Muscle layer of colon (tissue), 2 donors: ENCODE measurements at regions not wholly inside any gene's neighbourhood (a gene's known extent, or its start where the extent isn't known, plus 50 kb on each side); places are given as distances from the start of the nearest gene placed in this dataset.

Experiments used
- H3K27ac ChIP-seq: one replicate; pipeline ENCODE4 v1.7.0; 2013; ENCODE audit warnings: low read depth, mild to moderate bottlenecking, low read length, moderate library complexity
- H3K27me3 ChIP-seq, 2 donors: one replicate each; pipeline ENCODE4 v1.7.0; 2013; ENCODE audit warnings: low read length in 2 of 2, mild to moderate bottlenecking in 2 of 2; ENCODE audit not compliant: insufficient read depth in 2 of 2, control insufficient read depth in 1 of 2
- H3K36me3 ChIP-seq: one replicate; pipeline ENCODE4 v1.7.0; 2013; ENCODE audit warnings: mild to moderate bottlenecking, low read length; ENCODE audit not compliant: insufficient read depth
- H3K4me1 ChIP-seq: one replicate; pipeline ENCODE4 v1.7.0; 2013; ENCODE audit warnings: mild to moderate bottlenecking, low read length; ENCODE audit not compliant: insufficient read depth
- H3K4me3 ChIP-seq, 2 donors: one replicate each; pipeline ENCODE4 v1.7.0; 2013; ENCODE audit warnings: low read length in 2 of 2, low read depth in 1 of 2, mild to moderate bottlenecking in 1 of 2, moderate library complexity in 1 of 2
- H3K9ac ChIP-seq: one replicate; pipeline ENCODE4 v1.7.0; 2013; ENCODE audit warnings: low read length
- H3K9me3 ChIP-seq: one replicate; pipeline ENCODE4 v1.7.0; 2013; ENCODE audit warnings: mild to moderate bottlenecking, low read length
- donor health status: abdominal sarcoma.
- donor health status: Adenocarcinoma of cecum.

DNA sequence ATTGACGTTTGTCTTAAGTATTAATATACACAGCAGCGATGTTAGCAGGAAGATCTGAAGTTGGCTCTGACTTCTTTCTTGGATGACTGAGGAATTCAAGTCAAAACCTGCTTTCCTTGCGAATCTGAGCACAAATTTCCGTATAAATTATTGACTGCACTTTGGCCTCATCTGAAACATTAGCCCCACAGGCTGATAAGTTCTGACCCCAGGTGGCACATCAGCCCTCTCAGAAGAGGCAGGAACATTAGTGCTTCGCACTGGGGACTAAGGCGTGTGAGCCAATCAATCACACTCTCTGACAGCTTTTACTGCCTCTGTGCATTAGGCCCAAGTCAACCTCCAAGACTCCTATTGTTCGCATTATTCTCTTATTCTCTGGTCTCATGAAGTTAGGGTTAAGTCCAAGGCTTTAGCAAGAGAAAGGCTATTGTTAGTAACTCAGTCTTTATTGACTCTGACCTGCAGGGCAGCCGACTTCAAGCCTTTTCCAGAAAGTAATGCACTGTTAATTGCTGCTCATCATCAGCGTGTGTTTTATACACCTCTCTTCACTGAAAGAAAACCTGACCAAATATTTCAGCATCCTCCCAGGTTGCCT lies 84.2 kb downstream of the ZNF608 start:
- Histone ChIP-seq H3K9ac (no peak overlapping the region), H3K27ac (no peak overlapping the region), H3K4me1 (peaks cover 49% of the 10 kb centered on the region)

DNA sequence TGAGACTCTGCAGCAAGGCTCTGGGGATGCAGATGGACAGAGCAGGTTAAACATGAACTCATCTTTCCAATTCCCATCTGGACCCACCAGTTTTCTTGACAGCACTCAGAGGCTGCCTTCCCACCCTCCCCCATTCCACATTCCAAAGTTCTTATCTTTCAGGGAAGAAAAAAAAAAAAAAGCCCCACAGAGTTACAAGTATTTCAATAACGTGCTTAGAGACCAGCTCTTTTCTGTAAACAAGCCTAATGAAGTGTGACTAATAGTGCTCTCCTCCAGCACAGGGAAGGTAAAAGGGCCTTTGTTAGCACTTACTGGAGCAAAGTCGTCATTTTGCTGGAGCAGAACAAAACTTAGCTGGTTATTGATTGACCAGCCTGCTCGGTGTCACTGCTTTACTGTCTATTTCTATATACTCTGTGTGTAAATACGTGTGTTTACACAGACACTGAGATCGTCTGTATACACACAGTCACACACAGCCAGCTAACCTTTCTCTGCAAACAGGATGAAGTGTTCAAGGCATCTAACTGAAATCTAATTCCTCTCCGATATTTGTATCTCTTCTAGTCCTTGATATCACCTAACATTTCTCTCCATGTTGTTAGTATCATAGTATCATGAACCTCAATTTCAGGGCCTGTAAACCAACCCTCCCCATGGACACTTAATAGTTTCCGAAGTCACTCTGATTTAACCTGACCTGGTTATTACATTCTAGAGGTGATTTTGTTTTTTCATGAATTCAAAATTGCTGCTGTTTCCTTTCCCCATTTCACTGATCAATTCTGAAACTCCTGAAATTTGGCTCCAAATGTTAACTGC lies 84.9 kb downstream of the ZNF608 start:
- Histone ChIP-seq H3K4me1 (peaks cover 48% of the 10 kb centered on the region), H3K4me3 (no peak overlapping the region), H3K9ac (no peak overlapping the region), H3K9me3 (no peaks in the 10 kb centered on the region), H3K36me3 (no peaks in the 10 kb centered on the region), H3K27ac (peak overlapping the region; percentile 19), H3K27me3 (no peaks in the 10 kb centered on the region)

More for the DNA sequence above, 84.2 kb downstream of the ZNF608 start:
- Histone ChIP-seq H3K9me3 (no peaks in the 10 kb centered on the region), H3K36me3 (no peaks in the 10 kb centered on the region), H3K27me3 (no peaks in the 10 kb centered on the region), H3K4me3 (no peak overlapping the region)

DNA sequence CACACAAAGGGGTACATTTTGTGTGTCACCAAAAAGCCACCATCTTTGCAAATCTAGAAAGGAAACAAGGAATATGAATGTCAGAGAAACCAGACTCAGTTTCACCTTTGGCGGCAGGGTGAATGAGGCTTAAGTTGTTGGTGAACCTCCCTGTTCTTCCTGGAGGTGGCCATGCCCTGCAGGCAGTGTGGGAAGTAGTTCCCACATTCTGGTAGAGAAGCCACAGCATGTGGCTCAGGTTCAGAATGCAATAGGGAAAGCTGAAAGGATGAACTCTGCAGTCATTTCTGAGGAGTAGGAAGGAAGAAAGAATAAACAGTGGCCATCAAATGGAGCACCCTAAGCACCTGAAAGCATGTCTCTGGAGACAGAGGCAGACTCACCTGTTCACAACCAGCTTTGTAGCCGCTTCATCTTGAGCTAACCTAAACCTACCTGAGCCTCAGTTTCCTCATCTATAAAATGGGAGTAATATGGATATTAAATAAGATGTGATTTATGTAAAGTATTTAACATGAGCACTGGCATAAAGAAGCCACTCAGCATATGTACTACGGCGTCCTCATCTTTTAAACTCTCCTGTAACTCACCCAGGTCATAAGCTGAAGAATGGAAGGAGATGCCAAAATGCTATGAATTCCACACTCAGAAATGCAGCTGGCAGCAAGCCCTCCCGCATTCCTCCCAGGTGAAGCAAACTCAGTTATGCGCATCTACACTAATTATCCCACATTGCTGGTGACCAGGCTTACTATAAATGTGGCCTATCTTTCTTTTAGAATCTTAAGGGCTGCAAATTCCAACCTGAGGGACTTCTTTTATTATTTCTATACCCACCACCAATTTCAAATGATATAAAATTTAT lies 86.0 kb downstream of the ZNF608 start:
- Histone ChIP-seq H3K4me1 (peaks cover 57% of the 10 kb centered on the region), H3K27ac (peak overlapping the region; percentile 19), H3K9ac (no peak overlapping the region), H3K9me3 (no peaks in the 10 kb centered on the region), H3K27me3 (no peaks in the 10 kb centered on the region), H3K4me3 (no peak overlapping the region), H3K36me3 (no peaks in the 10 kb centered on the region)

DNA sequence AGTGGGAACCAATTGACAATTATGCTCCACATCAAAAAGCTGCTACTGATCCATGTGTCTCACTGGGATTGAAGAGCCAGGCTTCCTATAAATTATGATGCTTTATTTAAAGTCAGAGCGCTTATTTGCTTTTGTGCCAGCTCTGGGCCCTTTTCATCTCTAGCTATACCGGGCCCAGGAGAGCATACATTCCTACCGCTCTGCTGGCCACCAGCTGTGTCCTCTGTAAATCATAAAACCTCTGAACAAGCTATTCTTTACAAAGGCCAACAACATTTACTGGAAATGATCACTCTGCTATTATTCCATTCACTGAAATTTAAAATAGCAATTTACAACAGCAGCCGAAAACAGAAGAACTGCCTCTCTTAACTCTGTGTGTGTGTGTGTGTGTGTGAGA lies 86.6 kb downstream of the ZNF608 start:
- H3K27ac ChIP-seq, result no peak overlapping the region
- H3K4me1 ChIP-seq, result peaks cover 64% of the 10 kb centered on the region
- H3K36me3 ChIP-seq, result no peaks in the 10 kb centered on the region
- no peak overlapping the region for H3K4me3 ChIP-seq
- H3K9ac ChIP-seq, result no peak overlapping the region
- H3K27me3 ChIP-seq, result no peaks in the 10 kb centered on the region
- no peaks in the 10 kb centered on the region for H3K9me3 ChIP-seq

DNA sequence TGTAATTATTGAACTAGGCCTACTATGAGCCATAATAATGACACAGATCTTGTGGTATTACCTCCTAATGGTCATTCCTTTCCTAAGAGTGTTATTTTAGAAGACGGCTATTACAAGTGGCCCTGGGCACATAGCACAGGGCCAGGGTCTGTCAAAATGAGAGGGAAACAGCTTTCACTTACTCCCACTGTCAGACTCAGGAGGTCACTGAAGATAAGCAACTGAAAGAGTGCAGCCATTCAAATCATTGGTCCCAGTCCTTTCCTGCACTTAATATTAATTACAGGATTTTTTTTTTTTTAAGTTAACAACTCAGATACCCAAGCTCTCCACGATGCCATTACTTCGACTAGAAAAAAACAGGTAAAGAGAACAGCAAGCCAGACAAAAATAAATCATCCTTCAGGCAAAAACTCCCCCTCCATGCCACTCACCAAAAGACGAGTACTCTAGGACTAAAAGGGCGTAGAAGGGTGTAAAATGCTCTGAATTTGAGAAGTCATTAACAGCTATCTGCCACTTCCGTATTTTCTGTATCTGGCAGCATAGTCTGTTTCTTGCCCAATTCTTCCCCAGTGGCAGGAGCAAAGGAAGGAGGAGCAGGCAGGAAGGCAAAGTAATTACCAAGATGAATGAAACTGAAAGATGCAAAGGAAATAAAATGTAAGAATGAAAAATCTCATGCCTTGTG lies 87.4 kb downstream of the ZNF608 start:
- Histone ChIP-seq H3K27ac (no peak overlapping the region), H3K4me3 (no peak overlapping the region), H3K27me3 (no peaks in the 10 kb centered on the region), H3K9ac (no peak overlapping the region), H3K36me3 (no peaks in the 10 kb centered on the region), H3K4me1 (peaks cover 71% of the 10 kb centered on the region), H3K9me3 (no peaks in the 10 kb centered on the region)

DNA sequence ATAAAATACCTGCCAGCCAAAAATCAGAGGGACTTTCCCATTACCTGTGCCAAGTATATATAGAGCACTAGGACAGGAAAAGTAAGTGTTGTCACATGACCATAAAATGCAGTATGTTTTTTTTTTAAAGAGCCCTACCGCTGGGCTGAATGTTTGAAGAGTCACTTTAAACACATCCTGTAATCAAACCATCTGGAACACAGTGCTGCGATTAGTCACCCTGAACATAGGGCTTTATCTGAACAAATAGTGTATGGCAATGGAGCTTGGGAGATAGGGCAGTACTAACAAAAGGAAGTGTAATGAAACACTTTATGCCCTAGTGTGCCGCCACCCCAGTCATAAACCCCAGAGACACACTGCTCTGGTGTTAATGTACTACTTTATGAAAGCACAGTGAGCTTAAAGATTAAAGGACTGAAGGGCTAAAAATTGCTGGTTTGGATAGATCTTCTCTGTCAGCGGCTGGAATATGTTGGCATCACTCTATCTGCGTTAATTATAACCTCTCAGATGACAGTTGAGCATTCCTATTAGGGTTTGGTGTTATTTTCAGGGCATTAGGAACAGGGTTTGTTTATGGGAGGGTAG lies 90.4 kb downstream of the ZNF608 start:
- H3K4me1 ChIP-seq, result peaks cover 72% of the 10 kb centered on the region

DNA sequence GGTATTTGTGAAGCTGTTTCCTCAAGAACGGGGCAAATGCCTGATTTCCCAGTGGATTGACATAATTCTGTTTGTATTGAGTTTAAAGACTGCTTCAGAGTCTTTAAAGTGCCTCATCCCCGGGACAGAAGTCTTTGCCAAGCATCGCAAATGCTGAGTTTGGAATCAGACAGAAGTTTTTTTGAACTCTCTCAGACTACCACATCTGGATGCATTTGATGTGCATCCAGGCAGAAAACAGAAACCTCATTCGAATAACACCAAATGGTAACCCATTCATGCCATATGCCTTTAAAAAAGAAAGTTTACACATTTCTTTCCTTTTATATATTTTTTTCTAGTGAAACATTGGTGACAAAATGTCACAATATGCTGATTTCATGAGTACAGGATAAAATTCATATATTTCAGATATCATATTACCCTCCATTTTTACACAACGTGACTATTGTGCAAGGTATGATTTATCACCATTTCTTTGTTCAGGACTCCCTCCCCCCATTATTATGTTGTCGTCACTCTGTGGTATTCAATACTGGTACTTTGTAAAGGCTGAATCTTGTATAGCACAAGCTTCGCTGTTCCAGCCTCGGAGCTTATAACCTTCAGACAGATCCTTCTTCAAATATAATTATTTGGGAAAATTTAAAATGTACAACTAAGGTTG lies 91.1 kb downstream of the ZNF608 start:
- H3K27ac ChIP-seq, result peak overlapping the region; percentile 2
- H3K4me3 ChIP-seq, result no peak overlapping the region
- peaks cover 72% of the 10 kb centered on the region for H3K4me1 ChIP-seq
- H3K9me3 ChIP-seq, result no peaks in the 10 kb centered on the region
- H3K27me3 ChIP-seq, result no peaks in the 10 kb centered on the region
- no peak overlapping the region for H3K9ac ChIP-seq
- H3K36me3 ChIP-seq, result no peaks in the 10 kb centered on the region

More for the DNA sequence above, 90.4 kb downstream of the ZNF608 start:
- Histone ChIP-seq H3K36me3 (no peaks in the 10 kb centered on the region), H3K9me3 (no peaks in the 10 kb centered on the region), H3K27ac (peak overlapping the region; percentile 41), H3K9ac (no peak overlapping the region), H3K4me3 (no peak overlapping the region), H3K27me3 (no peaks in the 10 kb centered on the region)

DNA sequence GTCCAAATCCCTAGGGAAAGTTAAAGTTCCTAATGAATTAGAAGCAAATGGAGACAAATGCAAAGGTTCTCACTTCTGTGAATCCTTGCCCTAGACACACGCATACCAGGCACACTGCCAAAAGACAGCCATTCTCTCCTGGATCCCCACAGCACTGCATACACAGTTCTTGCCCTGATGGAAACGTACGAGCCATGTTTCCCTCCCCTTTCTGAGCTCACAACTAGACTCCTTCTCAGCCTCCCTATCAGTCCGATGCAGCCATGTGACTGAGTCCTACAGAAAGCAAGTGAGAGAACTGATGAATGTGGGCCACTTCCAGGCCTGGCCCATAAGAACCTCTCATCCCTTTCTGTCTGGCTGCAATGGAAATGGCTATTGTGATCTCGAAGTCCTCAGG lies 92.0 kb downstream of the ZNF608 start:
- no peaks in the 10 kb centered on the region for H3K9me3 ChIP-seq
- no peak overlapping the region for H3K9ac ChIP-seq
- H3K36me3 ChIP-seq, result no peaks in the 10 kb centered on the region
- H3K4me1 ChIP-seq, result peaks cover 72% of the 10 kb centered on the region
- H3K27me3 ChIP-seq, result no peaks in the 10 kb centered on the region
- peak overlapping the region; percentile 41 for H3K27ac ChIP-seq
- H3K4me3 ChIP-seq, result no peak overlapping the region

DNA sequence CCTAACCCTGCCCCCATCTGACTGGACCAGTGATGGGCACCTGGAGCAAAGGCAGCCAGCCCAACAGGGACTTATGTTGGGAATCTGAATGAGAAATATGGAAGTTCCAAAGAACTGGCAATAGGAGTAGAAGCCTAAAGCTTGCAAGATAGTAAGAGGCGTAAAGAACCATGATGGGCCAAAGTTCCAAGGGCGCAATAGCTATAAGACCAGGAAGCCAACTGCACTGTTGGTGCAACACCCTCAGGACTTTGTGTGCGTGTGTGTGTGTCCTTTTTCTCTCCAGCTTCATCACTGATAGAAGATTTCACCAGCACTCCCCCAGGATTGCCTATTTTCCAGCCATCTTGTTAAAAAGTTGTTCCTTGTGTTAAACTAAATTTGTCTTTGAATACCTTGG lies 92.8 kb downstream of the ZNF608 start:
- Histone ChIP-seq H3K27me3 (no peaks in the 10 kb centered on the region), H3K9me3 (no peaks in the 10 kb centered on the region), H3K36me3 (no peaks in the 10 kb centered on the region), H3K4me1 (peaks cover 72% of the 10 kb centered on the region), H3K9ac (no peak overlapping the region), H3K27ac (peak overlapping the region; percentile 83), H3K4me3 (no peak overlapping the region)

DNA sequence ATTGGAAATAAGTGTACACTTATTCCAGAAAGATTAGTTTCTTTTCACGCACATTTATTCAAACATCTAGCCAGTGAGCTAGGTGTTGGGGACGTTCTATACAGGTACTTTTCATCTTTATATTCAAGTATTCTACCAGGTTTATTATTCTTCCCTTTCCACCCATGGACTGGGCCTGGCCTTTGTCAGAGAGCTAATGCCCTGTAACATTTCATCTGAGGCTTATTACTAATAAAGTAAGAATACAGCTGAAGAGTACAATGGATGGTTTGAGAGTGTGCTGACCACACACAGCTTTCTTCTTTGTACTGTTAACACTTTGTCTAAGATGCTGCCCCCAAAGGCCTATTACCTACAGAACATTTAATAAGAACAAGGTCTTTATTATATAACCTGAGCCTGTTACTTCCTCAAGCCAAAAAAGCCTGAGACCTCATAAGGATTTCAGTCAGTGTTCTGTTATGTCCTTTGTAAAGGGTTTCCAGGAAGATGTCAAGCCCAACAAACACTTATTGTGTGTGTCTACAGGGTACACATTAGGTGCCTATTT lies 93.5 kb downstream of the ZNF608 start:
- Histone ChIP-seq H3K4me1 (peaks cover 72% of the 10 kb centered on the region), H3K27ac (peak overlapping the region; percentile 83), H3K4me3 (no peak overlapping the region), H3K9me3 (no peaks in the 10 kb centered on the region), H3K9ac (no peak overlapping the region), H3K27me3 (no peaks in the 10 kb centered on the region), H3K36me3 (no peaks in the 10 kb centered on the region)
